GM19023 (cell line): ENCODE measurements at regions not wholly inside any gene's neighbourhood (a gene's known extent, or its start where the extent isn't known, plus 50 kb on each side); places are given as distances from the start of the nearest gene placed in this dataset.

ENCODE experiments used
- ATAC-seq: cut with Tn5 transposase; IDR thresholded peaks from one replicate; pipeline ENCODE4 v1.9.1; 2021; ENCODE audit warnings: mild to moderate bottlenecking, moderate library complexity; ENCODE audit not compliant: unreplicated experiment

- no peak for ATAC-seq
These were observed 617.6 kb upstream of the ZNF717 start for GRCh38 chr3:76402926-76403325.

DNA sequence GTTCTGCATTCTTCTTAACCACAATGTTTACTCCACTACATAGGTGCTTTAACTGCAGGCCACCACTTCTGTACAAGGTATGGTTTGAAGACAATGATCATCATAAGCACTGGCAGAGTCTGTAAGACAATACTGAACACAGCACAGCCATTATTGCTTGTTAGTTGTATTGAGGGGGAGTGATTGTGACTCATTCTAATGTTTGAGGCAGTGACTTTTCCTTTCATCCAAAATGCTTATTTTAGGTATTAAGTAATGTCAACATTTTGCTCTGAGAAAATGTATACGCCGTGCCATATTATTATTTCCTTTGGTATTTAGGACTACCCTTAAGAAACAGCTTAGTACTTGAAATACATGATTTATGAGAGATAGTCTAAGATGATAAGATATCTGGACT is 618.2 kb upstream of the ZNF717 start:
- ATAC-seq, result no peak

DNA sequence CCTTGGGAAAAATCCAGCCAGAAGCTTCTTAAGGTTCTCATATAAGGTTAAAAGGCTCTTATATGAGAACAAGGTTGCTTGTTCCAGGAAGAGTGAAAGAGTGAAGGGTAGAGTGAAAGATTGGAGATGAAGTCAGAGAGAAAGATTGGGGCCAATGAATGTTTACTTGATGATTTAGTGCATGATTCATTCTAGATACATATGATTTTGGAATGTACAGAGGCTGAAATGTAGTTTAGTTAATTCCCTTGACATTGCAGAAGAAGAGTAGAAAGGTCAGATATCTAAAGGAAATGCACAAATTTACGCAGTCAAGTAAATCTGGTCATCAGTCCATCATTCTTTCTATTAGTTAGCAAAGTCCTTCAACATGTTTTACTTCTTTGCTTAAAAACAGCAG is 619.8 kb upstream of the ZNF717 start:
- no peak for ATAC-seq

DNA sequence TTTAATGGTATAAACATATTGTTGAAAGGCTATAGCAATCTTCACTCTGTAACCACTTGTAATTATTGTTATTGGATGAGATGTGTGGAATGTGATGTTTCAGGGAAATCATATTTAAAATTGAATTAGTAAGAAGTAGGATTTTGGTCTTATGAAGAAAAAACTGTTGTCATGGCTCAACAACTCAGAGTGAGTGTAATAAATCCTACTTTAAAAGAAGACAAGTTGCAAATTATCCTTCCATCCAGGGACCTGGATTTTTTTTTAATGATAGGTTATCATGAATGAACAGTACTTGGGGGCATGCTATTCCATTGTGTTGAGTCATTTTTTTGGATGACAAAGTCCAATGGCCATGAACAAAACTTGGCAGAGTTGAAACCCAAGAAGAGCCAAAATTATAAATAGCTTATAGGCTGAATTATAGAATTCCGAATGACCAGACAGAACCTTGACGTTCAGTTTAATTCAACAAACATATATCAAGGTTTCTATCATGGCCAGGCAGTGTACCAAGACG is 625.5 kb upstream of the ZNF717 start:
- no peak for ATAC-seq

DNA sequence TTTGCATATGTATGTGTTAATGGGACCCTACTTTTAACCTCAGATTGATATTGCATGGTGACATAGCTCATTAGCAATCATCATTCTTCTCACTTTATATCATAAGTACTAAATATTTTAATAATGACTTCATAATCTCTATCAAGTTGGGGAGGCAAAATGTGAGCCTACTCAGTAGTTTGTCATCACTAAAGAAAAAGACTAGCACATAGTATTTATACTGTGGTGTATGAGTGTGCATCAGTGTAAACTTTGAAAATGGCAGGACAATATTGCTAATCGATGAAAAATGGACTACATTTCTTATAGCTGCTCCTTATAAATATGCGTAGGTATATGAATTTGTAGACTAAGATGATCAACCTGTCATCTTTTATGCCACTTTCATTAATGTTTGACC is 624.5 kb upstream of the ROBO2 start:
- ATAC-seq, result no peak

DNA sequence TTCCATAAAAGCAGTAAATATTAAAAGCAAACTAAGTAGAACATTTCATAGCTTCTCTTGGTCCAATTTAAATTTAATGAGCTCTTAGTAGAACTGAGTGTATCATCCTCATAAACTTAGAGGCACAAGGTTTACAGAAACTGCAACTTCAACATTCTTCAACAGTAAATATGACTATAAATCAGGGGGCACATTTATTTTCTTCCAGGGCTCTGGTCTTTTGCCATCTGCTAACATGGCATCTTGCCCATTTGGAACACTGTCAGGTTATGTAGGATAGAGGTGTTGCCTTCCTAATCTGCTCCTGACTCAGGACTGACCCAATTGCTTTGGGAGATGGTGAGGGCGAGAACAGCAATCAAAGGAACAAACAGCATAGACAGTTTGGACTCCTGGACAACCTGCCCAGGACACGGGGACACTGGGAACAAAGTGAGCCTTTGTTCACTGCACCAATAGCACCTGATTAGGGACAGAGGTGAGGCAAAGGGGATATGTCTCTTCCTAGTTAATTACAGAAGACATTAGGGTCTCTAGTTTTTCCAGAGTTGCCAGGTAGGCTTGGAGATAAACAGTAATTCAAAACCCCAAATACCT is 610.2 kb upstream of the ROBO2 start:
- ATAC-seq, result no peak

DNA sequence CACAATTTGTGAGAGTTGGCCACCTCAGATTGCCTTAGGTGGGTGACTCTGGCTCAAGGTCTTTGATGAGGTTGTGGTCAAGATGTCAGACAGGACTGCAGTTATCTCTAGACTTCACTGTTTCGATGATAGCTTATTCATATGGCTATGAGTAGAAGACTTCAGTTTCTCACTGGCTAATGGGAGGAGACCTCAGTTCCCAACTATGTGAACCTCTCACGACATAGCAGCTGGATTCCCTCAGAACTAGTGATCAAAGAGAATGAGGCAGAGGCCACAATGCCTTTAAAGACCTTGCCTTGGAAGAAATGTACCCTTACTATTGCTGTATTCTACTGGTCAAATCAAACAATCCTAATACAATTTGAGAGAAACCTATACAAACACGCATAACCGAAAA is 607.5 kb upstream of the ROBO2 start:
- no peak for ATAC-seq

- no peak for ATAC-seq
These were observed 603.0 kb upstream of the ROBO2 start for GRCh38 chr3:76436894-76437293.

DNA sequence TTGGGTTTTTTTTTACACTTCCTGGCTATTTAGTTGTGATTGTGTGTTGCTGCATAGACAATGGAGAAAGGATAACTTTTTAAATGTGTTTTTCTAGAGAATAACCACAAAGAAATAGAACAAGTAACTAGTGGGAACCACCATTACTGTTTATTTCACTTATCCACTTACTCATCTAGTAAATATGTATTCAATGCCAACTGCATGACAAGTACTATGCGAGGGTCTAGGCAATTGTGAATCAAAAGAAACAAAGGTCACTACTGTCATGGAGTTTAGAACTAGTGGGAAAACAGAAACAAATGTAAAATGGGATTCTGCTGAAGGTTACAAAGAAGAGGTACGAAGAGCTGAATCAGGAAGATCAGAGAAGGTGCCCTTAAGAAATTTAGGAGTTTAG is 600.9 kb upstream of the ROBO2 start:
- no peak for ATAC-seq

DNA sequence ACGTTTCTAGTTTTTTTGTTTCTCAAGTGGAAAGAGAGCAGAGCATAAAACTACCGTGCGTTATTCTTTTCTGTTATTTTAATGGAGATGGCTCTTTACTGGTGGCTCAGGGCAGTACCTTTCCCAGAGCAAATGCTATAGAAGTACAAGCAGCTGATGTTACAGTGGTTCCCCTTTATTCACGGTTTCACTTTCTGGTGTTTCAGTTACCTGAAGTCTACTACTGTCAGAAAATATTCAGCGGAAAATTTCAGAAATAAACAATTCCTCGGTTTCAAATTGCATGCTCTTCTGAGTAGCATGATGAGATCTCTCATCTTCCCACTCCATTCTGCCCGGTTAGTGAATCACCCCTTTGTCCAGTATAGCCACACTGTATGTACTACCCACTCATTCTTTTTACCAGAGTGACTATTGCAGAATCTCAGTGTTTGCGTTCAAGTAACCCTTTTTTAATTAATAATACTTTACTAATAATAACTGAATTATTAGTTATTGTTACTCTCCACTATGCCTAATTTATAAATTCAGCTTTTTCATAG is 597.5 kb upstream of the ROBO2 start:
- no peak for ATAC-seq

DNA sequence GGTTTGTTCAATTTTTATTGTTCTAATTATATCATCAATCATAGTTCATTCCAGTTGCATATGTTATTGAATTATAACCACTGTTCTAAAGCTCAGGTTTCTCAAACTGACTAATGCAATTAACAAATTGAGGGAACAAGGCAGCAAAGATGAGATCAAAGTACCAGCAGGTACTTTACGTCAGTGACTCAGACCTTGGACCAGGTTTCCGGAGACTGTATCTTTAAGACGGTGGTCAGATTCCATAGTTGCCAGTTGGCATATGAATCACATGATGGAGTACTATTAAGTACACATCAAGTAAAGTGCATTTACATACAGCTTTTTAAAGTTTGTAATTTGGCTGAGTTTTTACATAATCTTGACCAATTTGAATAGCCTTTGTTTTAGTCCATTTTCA is 583.6 kb upstream of the ROBO2 start:
- ATAC-seq, result no peak

- ATAC-seq, result no peak
These were observed 576.4 kb upstream of the ROBO2 start for GRCh38 chr3:76463501-76463900.

GRCh38 chr3:76470285-76470684 is 569.6 kb upstream of the ROBO2 start:
- no peak for ATAC-seq

DNA sequence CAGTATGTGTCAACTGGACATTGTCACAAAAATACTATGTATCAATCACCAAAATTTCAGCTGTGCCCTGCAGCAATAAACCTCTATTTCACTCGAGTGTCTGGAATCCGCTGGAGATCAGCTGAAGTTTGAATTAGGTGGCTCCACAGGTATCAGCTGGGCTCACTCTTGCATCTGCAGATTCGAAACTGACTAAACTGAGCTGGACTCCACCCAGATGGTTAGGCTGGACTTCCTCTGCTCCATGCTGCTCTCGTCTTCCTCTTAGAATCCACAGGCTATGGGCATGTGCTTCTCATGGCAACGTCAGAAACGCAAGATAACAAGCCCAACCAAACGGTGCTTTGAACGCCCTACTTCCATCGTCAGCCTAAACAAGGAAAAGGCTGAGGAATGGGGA is 565.3 kb upstream of the ROBO2 start:
- ATAC-seq, result no peak

- ATAC-seq, result no peak
These were observed 560.7 kb upstream of the ROBO2 start for GRCh38 chr3:76479161-76479650.

- no peak for ATAC-seq
These were observed 557.4 kb upstream of the ROBO2 start for GRCh38 chr3:76482510-76482909.

GRCh38 chr3:76487446-76487845 is 552.5 kb upstream of the ROBO2 start:
- no peak for ATAC-seq

DNA sequence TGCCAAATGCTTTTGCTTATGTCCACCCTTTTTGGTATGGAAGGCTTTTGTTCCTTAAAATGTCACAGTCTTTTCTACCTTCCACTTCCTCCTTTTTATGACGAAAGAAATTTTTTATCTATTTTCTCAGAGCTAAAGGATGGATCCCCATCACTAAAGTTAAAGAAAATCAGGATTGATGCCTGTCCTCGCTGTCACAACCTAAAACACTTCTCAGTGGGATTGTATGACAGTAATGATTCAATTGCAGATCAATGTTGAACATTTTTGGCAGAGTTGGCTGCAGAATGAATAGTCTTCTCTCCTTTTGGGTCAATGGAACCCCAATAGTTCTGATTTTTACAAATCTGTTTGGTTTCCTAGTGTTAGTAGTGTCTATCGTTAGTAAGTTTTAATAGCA is 549.8 kb upstream of the ROBO2 start:
- no peak for ATAC-seq

- ATAC-seq, result no peak
These were observed 544.7 kb upstream of the ROBO2 start for GRCh38 chr3:76495216-76495615.

DNA sequence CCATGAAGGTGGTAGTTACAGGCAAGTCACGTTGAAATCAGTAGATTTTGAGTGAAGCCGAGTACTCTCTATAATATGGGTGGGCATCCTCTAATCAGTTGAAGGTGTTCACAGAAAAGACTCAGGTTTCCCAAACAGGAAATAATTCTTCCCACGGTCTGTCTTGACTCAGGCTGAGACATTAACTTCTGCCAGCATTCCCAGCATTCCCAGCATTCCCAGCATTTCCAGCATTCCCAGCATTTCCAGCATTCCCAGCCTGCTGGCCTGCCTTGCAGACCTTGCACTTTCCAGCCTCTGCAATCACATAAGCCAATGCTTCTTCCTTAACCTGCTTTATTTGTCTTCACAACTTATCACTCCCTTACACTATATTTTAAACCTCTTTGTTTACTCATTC is 542.3 kb upstream of the ROBO2 start:
- ATAC-seq, result no peak

- no peak for ATAC-seq
These were observed 539.1 kb upstream of the ROBO2 start for GRCh38 chr3:76500746-76501275.

GRCh38 chr3:76501315-76501714 is 538.6 kb upstream of the ROBO2 start:
- no peak for ATAC-seq

- no peak for ATAC-seq
These were observed 537.8 kb upstream of the ROBO2 start for GRCh38 chr3:76502076-76502475.
